ENCODE measurements at regions not wholly inside any gene's neighbourhood (a gene's known extent, or its start where the extent isn't known, plus 50 kb on each side); places are given as distances from the start of the nearest gene placed in this dataset.
"Not testable (repeated sequence)": the region's sequence is repeated elsewhere in the genome, so short reads cannot be mapped to it uniquely, and the experiment has no call there.

DNA sequence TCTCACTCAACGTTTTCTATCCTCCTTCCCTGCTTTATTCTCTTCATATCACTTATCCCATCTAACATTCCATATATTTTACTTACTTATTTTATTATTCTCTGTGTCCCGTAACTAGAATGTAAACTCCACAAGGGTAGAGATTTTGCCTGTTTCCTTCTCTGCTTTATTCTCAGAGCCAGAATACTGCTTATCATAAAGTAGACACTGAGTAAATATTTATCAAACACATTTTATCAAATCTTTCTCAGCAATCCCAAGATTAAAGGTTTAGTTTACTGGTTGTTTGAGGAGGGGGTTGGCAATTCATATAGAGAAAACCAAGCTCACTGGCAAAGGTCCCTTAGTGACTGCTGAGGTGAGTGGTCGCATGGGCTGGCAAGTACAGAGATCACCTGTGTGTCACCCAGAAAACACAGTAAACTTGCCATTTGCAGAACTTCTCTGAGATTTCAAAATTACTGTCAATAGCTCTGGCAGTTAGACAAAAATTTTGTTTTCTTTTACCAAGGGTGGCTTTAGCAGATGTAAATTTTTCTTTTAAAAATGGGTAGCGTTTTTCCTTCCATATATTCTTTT, 662.4 kb downstream of the UTRN start:
- no peaks in the 10 kb centered on the region for H3K36me3 ChIP-seq (ENCODE audit: insufficient read depth, low read length)
- H3K9me3 Mint-ChIP-seq, result peaks cover 0 to 5% (median 0%) of the 10 kb centered on the region in 5 donors
- H3K27me3 ChIP-seq (ENCODE audit: insufficient read depth, low read length, poor library complexity, severe bottlenecking), result no peaks in the 10 kb centered on the region
- no peak for DNase-seq
- H3K4me3 Mint-ChIP-seq, result no peak overlapping the region
- no peak overlapping the region for H3K27ac Mint-ChIP-seq
- ChIA-PET CTCF (no interaction called here), POLR2A (no interaction called here)
- no peaks in the 10 kb centered on the region for H3K9me3 ChIP-seq (ENCODE audit: low read length)
- no peaks in the 10 kb centered on the region for H3K4me1 ChIP-seq (ENCODE audit: insufficient read depth, low read length)
- no peak overlapping the region for H3K4me3 ChIP-seq (ENCODE audit: low read length)
- H3K4me1 Mint-ChIP-seq, result no peaks in the 10 kb centered on the region
- H3K27ac ChIP-seq (ENCODE audit: low read depth, low read length), result no peak overlapping the region
- H3K36me3 Mint-ChIP-seq, result no peaks in the 10 kb centered on the region
- H3K27me3 Mint-ChIP-seq, result peaks cover 4 to 22% of the 10 kb centered on the region in 2 donors

DNA sequence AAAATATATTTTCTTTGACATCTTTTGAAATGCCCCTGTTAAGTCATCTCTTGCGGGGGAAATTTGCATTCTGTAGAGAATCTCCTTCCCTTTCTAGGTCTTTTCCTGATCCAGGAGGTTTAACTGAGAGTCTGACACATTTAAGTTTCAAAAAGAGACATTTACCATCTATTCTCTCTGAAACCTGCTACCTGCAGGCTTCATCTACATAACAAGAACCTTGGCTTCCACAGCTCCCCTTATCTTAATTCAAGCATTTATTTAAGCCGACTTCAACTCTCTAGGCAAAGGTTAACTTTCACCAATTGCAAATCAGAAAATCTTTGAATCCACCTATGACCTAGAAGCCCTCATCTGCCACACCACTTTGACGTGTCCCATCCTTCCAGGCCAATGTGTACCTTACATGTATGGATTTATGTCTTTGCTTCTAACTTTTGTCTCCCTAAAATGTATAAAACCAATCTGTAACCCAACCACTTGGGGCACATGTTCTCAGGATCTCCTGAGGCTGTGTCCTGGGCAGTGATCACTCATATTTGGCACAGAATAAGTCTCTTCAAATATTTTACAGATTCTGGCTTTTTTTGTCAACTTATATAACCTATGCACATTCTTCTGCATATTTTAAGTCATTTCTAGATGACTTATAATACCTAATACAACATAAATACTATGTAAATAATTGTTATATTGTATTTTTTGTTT, 666.7 kb downstream of the UTRN start:
- no peaks in the 10 kb centered on the region for H3K4me1 ChIP-seq (ENCODE audit: insufficient read depth, low read length)
- no peaks in the 10 kb centered on the region for H3K27me3 ChIP-seq (ENCODE audit: insufficient read depth, low read length, poor library complexity, severe bottlenecking)
- DNase-seq, result no peak
- Mint-ChIP-seq H3K27ac (no peak overlapping the region), H3K4me3 (no peak overlapping the region), H3K27me3 (peaks cover 0 to 16% of the 10 kb centered on the region in 2 donors), H3K9me3 (no peaks in the 10 kb centered on the region), H3K4me1 (no peaks in the 10 kb centered on the region), H3K36me3 (no peaks in the 10 kb centered on the region)
- H3K9me3 ChIP-seq (ENCODE audit: low read length), result no peaks in the 10 kb centered on the region
- no peak overlapping the region for H3K4me3 ChIP-seq (ENCODE audit: low read length)
- H3K36me3 ChIP-seq (ENCODE audit: insufficient read depth, low read length), result no peaks in the 10 kb centered on the region
- ChIA-PET CTCF (no interaction called here), POLR2A (no interaction called here)
- no peak overlapping the region for H3K27ac ChIP-seq (ENCODE audit: low read depth, low read length)

DNA sequence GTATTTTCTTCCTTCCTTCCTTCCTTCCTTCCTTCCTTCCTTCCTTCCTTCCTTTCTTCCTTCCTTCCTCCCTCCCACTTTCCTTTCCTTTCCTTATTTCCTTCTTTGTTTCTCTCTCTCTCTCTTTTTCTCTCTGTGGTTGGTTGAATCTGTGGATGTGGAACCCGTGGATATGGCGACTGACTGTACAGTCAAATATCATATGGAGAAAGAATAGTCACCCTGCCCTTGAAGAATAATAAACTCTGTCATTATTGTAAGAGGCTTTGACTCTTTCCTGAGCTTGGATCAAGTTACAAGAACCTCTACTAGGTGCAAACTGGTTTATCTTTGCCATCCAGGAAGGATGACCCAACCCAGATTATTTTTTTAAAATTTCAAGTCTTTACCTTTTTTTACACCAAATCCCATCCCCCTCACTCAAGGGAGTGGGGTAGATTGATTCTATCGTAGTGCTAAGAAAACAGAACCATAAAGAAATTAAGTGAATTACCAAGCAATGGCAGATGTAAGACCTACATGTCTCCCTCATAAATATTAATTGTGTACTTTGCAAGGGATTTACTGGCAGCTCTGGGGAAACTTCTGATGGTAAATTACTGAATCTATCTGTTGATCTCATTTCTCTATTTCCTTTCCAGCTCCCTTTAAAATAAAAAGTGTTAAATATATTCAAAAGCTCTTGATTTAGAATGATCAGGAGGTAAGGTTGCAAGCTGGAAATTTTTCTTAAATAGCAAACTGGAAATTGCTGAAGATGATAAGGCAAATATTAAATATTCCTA, 667.5 kb downstream of the UTRN start:
- no peak for DNase-seq
- CTCF ChIA-PET, result no interaction called here
- Mint-ChIP-seq H3K9me3 (no peaks in the 10 kb centered on the region), H3K4me3 (no peak overlapping the region), H3K27ac (no peak overlapping the region), H3K4me1 (no peaks in the 10 kb centered on the region), H3K36me3 (no peaks in the 10 kb centered on the region), H3K27me3 (peaks cover 2 to 16% of the 10 kb centered on the region in 2 donors)
- H3K36me3 ChIP-seq (ENCODE audit: insufficient read depth, low read length), result no peaks in the 10 kb centered on the region
- no peaks in the 10 kb centered on the region for H3K9me3 ChIP-seq (ENCODE audit: low read length)
- no peak overlapping the region for H3K27ac ChIP-seq (ENCODE audit: low read depth, low read length)
- POLR2A ChIA-PET, result no interaction called here
- no peaks in the 10 kb centered on the region for H3K27me3 ChIP-seq (ENCODE audit: insufficient read depth, low read length, poor library complexity, severe bottlenecking)
- H3K4me1 ChIP-seq (ENCODE audit: insufficient read depth, low read length), result no peaks in the 10 kb centered on the region
- H3K4me3 ChIP-seq (ENCODE audit: low read length), result no peak overlapping the region

- Histone ChIP-seq H3K27ac (ENCODE audit: low read depth, low read length) (no peak overlapping the region), H3K9me3 (ENCODE audit: low read length) (no peaks in the 10 kb centered on the region), H3K4me1 (ENCODE audit: insufficient read depth, low read length) (no peaks in the 10 kb centered on the region), H3K36me3 (ENCODE audit: insufficient read depth, low read length) (no peaks in the 10 kb centered on the region), H3K27me3 (ENCODE audit: insufficient read depth, low read length, poor library complexity, severe bottlenecking) (no peaks in the 10 kb centered on the region), H3K4me3 (ENCODE audit: low read length) (no peak overlapping the region)
- Mint-ChIP-seq H3K27me3 (peaks cover 2 to 16% of the 10 kb centered on the region in 2 donors), H3K9me3 (no peaks in the 10 kb centered on the region), H3K4me1 (no peaks in the 10 kb centered on the region), H3K27ac (no peak overlapping the region), H3K4me3 (no peak overlapping the region), H3K36me3 (no peaks in the 10 kb centered on the region)
- ChIA-PET POLR2A (no interaction called here), CTCF (no interaction called here)
- no peak for DNase-seq
Observed at GRCh38 chr6:144953552-144954240, 668.6 kb downstream of the UTRN start.

GRCh38 chr6:144954241-144954556, 669.1 kb downstream of the UTRN start:
- H3K4me1 Mint-ChIP-seq, result no peaks in the 10 kb centered on the region
- no peak for DNase-seq
- no peaks in the 10 kb centered on the region for H3K9me3 Mint-ChIP-seq
- H3K27me3 Mint-ChIP-seq, result peaks cover 2 to 16% of the 10 kb centered on the region in 2 donors
- CTCF ChIA-PET, result no interaction called here
- no peak overlapping the region for H3K4me3 Mint-ChIP-seq
- Histone ChIP-seq H3K4me3 (ENCODE audit: low read length) (no peak overlapping the region), H3K27ac (ENCODE audit: low read depth, low read length) (no peak overlapping the region), H3K36me3 (ENCODE audit: insufficient read depth, low read length) (no peaks in the 10 kb centered on the region), H3K4me1 (ENCODE audit: insufficient read depth, low read length) (no peaks in the 10 kb centered on the region), H3K27me3 (ENCODE audit: insufficient read depth, low read length, poor library complexity, severe bottlenecking) (no peaks in the 10 kb centered on the region), H3K9me3 (ENCODE audit: low read length) (no peaks in the 10 kb centered on the region)
- H3K27ac Mint-ChIP-seq, result no peak overlapping the region
- H3K36me3 Mint-ChIP-seq, result no peaks in the 10 kb centered on the region
- POLR2A ChIA-PET, result no interaction called here

DNA sequence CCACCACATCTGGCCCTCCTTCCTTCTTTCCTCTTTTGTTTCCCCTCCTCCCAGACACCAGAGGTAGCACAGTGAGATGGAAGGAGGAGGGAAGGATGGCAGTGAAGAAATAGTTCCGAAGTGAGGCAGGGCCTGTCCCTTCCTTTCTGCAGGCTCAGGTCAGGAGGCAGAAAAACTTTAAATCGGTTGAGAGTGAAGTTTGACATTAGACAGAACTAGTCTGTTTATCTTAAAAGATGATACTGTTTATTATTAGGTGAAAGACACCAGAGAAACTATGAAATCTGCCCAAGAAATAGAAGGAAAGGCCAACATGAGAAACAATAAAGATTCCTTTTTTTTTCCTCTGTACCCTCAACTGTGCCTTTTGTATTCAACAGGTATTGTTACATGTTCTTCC, 670.3 kb downstream of the UTRN start:
- Histone ChIP-seq H3K36me3 (ENCODE audit: insufficient read depth, low read length) (no peaks in the 10 kb centered on the region), H3K4me3 (ENCODE audit: low read length) (no peak overlapping the region), H3K9me3 (ENCODE audit: low read length) (no peaks in the 10 kb centered on the region), H3K27me3 (ENCODE audit: insufficient read depth, low read length, poor library complexity, severe bottlenecking) (no peaks in the 10 kb centered on the region), H3K4me1 (ENCODE audit: insufficient read depth, low read length) (no peaks in the 10 kb centered on the region), H3K27ac (ENCODE audit: low read depth, low read length) (no peak overlapping the region)
- H3K4me1 Mint-ChIP-seq, result no peaks in the 10 kb centered on the region
- H3K4me3 Mint-ChIP-seq, result no peak overlapping the region
- CTCF ChIA-PET, result no interaction called here
- POLR2A ChIA-PET, result no interaction called here
- no peak for DNase-seq
- H3K36me3 Mint-ChIP-seq, result no peaks in the 10 kb centered on the region
- no peaks in the 10 kb centered on the region for H3K9me3 Mint-ChIP-seq
- no peak overlapping the region for H3K27ac Mint-ChIP-seq
- H3K27me3 Mint-ChIP-seq, result peaks cover 2 to 16% of the 10 kb centered on the region in 2 donors

GRCh38 chr6:144955859-144956258, 670.7 kb downstream of the UTRN start:
- H3K4me1 ChIP-seq (ENCODE audit: insufficient read depth, low read length), result no peaks in the 10 kb centered on the region
- H3K36me3 Mint-ChIP-seq, result no peaks in the 10 kb centered on the region
- peaks cover 2 to 16% of the 10 kb centered on the region in 2 donors for H3K27me3 Mint-ChIP-seq
- no peak overlapping the region for H3K4me3 ChIP-seq (ENCODE audit: low read length)
- H3K27me3 ChIP-seq (ENCODE audit: insufficient read depth, low read length, poor library complexity, severe bottlenecking), result no peaks in the 10 kb centered on the region
- no peaks in the 10 kb centered on the region for H3K4me1 Mint-ChIP-seq
- H3K27ac Mint-ChIP-seq, result no peak overlapping the region
- no peaks in the 10 kb centered on the region for H3K36me3 ChIP-seq (ENCODE audit: insufficient read depth, low read length)
- no peak overlapping the region for H3K27ac ChIP-seq (ENCODE audit: low read depth, low read length)
- CTCF ChIA-PET, result no interaction called here
- POLR2A ChIA-PET, result no interaction called here
- DNase-seq, result no peak
- H3K9me3 Mint-ChIP-seq, result no peaks in the 10 kb centered on the region
- H3K4me3 Mint-ChIP-seq, result no peak overlapping the region
- H3K9me3 ChIP-seq (ENCODE audit: low read length), result no peaks in the 10 kb centered on the region

DNA sequence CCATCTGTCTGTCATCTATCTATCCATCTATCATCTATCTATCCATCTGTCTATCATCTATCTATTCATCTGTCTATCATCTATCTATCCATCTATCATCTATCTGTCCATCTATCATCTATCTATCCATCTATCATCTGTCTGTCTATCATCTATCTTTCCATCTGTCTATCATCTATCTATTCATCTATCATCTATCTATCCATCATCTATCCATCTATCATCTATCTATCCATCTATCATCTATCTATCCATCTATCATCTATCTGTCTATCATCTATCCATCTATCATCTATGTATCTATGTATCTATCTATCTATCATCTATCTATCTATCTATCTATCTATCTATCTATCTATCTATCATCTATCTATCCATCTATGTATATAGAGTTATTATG, 671.6 kb downstream of the UTRN start:
- H3K27ac ChIP-seq (ENCODE audit: low read depth, low read length); POLR2A ChIA-PET; H3K9me3 Mint-ChIP-seq; H3K4me3 Mint-ChIP-seq; H3K36me3 ChIP-seq (ENCODE audit: insufficient read depth, low read length); H3K27me3 ChIP-seq (ENCODE audit: insufficient read depth, low read length, poor library complexity, severe bottlenecking); H3K4me1 ChIP-seq (ENCODE audit: insufficient read depth, low read length); CTCF ChIA-PET; H3K9me3 ChIP-seq (ENCODE audit: low read length); H3K4me1 Mint-ChIP-seq; DNase-seq; H3K27ac Mint-ChIP-seq; H3K36me3 Mint-ChIP-seq; H3K4me3 ChIP-seq (ENCODE audit: low read length): not testable (repeated sequence)
- peaks cover 2 to 19% of the 10 kb centered on the region in 2 donors for H3K27me3 Mint-ChIP-seq

Measured in CD8-positive, alpha-beta memory T cell (primary cell).